ENCODE measurements at regions not wholly inside any gene's neighbourhood (a gene's known extent, or its start where the extent isn't known, plus 50 kb on each side); places are given as distances from the start of the nearest gene placed in this dataset.

DNA sequence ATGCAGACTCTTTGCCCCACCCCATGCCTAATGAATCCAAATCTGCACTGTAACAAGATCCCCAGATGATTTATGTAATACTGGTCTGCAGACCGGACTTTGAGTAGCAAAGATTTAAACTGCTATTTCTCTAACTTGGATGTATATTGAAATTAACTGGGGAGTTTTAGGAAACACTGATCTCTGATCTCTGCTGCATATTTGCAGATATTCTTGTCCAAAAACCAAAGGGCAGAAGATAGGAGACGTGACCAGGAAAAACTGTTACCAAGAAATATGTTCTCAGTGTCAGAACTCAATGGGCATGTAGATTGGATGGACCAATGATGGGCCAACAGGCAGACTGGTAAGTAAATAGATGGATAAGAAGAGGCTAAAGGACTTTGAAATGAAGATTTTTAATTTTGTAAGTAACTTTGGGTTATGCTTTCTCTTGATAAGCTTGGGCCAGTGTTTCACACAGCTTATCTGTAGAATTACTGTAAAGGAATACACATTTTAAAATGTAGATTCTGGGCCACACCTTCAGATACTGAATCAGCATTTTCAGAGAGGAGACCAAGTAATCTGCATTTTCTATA is 64.5 kb upstream of the TP63 start:
- TF ChIP-seq POLR2AphosphoS5 (IDR thresholded peaks at IDR 0.05) (no peak), POLR2A (IDR thresholded peaks at IDR 0.05) (no peak)
- TF ChIP-seq, protein P1, sequence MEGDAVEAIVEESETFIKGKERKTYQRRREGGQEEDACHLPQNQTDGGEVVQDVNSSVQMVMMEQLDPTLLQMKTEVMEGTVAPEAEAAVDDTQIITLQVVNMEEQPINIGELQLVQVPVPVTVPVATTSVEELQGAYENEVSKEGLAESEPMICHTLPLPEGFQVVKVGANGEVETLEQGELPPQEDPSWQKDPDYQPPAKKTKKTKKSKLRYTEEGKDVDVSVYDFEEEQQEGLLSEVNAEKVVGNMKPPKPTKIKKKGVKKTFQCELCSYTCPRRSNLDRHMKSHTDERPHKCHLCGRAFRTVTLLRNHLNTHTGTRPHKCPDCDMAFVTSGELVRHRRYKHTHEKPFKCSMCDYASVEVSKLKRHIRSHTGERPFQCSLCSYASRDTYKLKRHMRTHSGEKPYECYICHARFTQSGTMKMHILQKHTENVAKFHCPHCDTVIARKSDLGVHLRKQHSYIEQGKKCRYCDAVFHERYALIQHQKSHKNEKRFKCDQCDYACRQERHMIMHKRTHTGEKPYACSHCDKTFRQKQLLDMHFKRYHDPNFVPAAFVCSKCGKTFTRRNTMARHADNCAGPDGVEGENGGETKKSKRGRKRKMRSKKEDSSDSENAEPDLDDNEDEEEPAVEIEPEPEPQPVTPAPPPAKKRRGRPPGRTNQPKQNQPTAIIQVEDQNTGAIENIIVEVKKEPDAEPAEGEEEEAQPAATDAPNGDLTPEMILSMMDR (IDR thresholded peaks at IDR 0.05) = no peak
